ENCODE measurements at regions not wholly inside any gene's neighbourhood (a gene's known extent, or its start where the extent isn't known, plus 50 kb on each side); places are given as distances from the start of the nearest gene placed in this dataset.

GRCh38 chr10:10644676-10645385 is 372.8 kb upstream of the CELF2 start:
- Mint-ChIP-seq H3K27ac (no peak overlapping the region), H3K36me3 (ENCODE audit: low read depth) (no peaks in the 10 kb centered on the region), H3K27me3 (ENCODE audit: low read depth, poor library complexity) (no peaks in the 10 kb centered on the region), H3K4me1 (peaks cover 11% of the 10 kb centered on the region), H3K9me3 (peaks cover 12% of the 10 kb centered on the region), H3K4me3 (no peak overlapping the region)
- no peak for TF ChIP-seq CTCF (IDR thresholded peaks at IDR 0.05)
- no peak for DNase-seq

- Mint-ChIP-seq H3K27me3 (ENCODE audit: low read depth, poor library complexity) (no peaks in the 10 kb centered on the region), H3K27ac (no peak overlapping the region), H3K36me3 (ENCODE audit: low read depth) (peaks cover 5% of the 10 kb centered on the region), H3K4me3 (no peak overlapping the region), H3K4me1 (peaks cover 11% of the 10 kb centered on the region), H3K9me3 (peaks cover 23% of the 10 kb centered on the region)
- TF ChIP-seq CTCF (IDR thresholded peaks at IDR 0.05) = no peak
- DNase-seq = no peak
Measured at GRCh38 chr10:10647331-10647730, 370.3 kb upstream of the CELF2 start.

GRCh38 chr10:10657139-10657760 is 360.4 kb upstream of the CELF2 start:
- H3K9me3 Mint-ChIP-seq = peaks cover 21% of the 10 kb centered on the region
- no peak for TF ChIP-seq CTCF (IDR thresholded peaks at IDR 0.05)
- H3K36me3 Mint-ChIP-seq (ENCODE audit: low read depth) = peaks cover 5% of the 10 kb centered on the region
- H3K27ac Mint-ChIP-seq = no peak overlapping the region
- peaks cover 2% of the 10 kb centered on the region for H3K4me1 Mint-ChIP-seq
- no peak for DNase-seq
- peaks cover 3% of the 10 kb centered on the region for H3K27me3 Mint-ChIP-seq (ENCODE audit: low read depth, poor library complexity)
- no peak overlapping the region for H3K4me3 Mint-ChIP-seq

- DNase-seq = no peak
- no peak for TF ChIP-seq CTCF (IDR thresholded peaks at IDR 0.05)
- Mint-ChIP-seq H3K4me3 (no peak overlapping the region), H3K4me1 (peaks cover 8% of the 10 kb centered on the region), H3K27me3 (ENCODE audit: low read depth, poor library complexity) (peaks cover 3% of the 10 kb centered on the region), H3K27ac (no peak overlapping the region), H3K9me3 (peaks cover 18% of the 10 kb centered on the region), H3K36me3 (ENCODE audit: low read depth) (peaks cover 5% of the 10 kb centered on the region)
Measured at GRCh38 chr10:10658172-10658785, 359.4 kb upstream of the CELF2 start.

GRCh38 chr10:10660054-10660453 is 357.6 kb upstream of the CELF2 start:
- DNase-seq = no peak
- Mint-ChIP-seq H3K27ac (no peak overlapping the region), H3K4me3 (no peak overlapping the region), H3K9me3 (peaks cover 18% of the 10 kb centered on the region), H3K36me3 (ENCODE audit: low read depth) (peaks cover 5% of the 10 kb centered on the region), H3K27me3 (ENCODE audit: low read depth, poor library complexity) (peaks cover 3% of the 10 kb centered on the region), H3K4me1 (peaks cover 8% of the 10 kb centered on the region)
- no peak for TF ChIP-seq CTCF (IDR thresholded peaks at IDR 0.05)

Measured in nephron progenitor cell (in vitro differentiated cells).